ENCODE measurements at regions not wholly inside any gene's neighbourhood (a gene's known extent, or its start where the extent isn't known, plus 50 kb on each side); places are given as distances from the start of the nearest gene placed in this dataset.

GRCh38 chr5:89950234-89950633 lies 459.3 kb downstream of the CETN3 start:
- no peaks in the 10 kb centered on the region for H3K9me3 ChIP-seq
- no peak overlapping the region for H3K27ac ChIP-seq
- no peaks in the 10 kb centered on the region for H3K4me1 ChIP-seq
- no peaks in the 10 kb centered on the region for H3K27me3 ChIP-seq
- intact Hi-C loops (cut with DNase I), result no loop called here
- no peaks in the 10 kb centered on the region for H3K36me3 ChIP-seq
- TF ChIP-seq CTCF (IDR thresholded peaks at IDR 0.05), result no peak
- no peak for DNase-seq
- no peak for ATAC-seq
- H3K4me3 ChIP-seq, result no peak overlapping the region

DNA sequence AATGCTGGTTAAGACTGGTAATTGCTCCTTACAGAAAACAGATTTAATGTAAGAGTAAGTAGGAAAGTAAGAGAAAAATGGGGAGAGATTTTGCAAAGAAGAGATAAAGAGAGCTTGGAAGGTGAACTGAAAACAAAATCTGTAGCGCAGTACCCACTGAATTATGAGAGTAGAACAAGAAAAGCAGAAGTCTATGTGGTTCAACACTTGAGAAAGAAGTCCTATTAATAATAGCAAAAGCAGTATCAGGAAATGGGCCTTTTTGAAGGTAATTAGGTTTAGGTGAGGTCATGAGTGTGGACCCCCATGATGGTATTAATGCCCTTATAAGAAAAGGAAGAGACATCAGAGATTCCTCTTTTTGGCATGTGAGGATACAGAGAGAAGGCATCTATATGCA lies 460.6 kb downstream of the CETN3 start:
- Histone ChIP-seq H3K9me3 (no peaks in the 10 kb centered on the region), H3K36me3 (no peaks in the 10 kb centered on the region), H3K27me3 (no peaks in the 10 kb centered on the region), H3K4me3 (no peak overlapping the region), H3K27ac (no peak overlapping the region), H3K4me1 (no peaks in the 10 kb centered on the region)
- no peak for DNase-seq
- no peak for ATAC-seq
- no peak for TF ChIP-seq CTCF (IDR thresholded peaks at IDR 0.05)
- intact Hi-C loops (cut with DNase I), result no loop called here

DNA sequence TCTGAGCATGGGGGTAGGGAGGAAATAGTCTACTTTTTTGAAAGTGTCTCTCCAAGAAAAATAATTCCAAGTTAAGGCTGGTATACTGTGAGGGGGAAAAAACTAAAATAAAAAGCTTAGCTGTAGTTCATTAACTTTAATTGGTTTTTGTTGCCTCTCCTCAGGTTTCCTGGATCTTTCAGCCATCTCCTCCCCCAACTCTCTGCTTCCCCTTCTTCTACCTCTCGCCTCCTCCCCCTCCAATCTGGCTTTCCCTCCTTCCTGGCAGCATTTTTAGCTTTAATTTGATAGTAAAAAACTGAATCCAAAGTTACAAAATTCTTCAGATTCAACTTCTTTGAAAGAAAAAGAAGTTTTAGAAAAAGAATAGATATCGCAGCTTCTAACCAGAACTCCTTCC lies 462.6 kb downstream of the CETN3 start:
- Histone ChIP-seq H3K27me3 (no peaks in the 10 kb centered on the region), H3K9me3 (no peaks in the 10 kb centered on the region), H3K36me3 (no peaks in the 10 kb centered on the region), H3K4me1 (no peaks in the 10 kb centered on the region), H3K27ac (no peak overlapping the region), H3K4me3 (no peak overlapping the region)
- intact Hi-C loops (cut with DNase I), result no loop called here
- TF ChIP-seq CTCF (IDR thresholded peaks at IDR 0.05), result no peak
- DNase-seq (no peak), ATAC-seq (no peak)

- Histone ChIP-seq H3K9me3 (no peaks in the 10 kb centered on the region), H3K27me3 (no peaks in the 10 kb centered on the region), H3K4me1 (no peaks in the 10 kb centered on the region), H3K36me3 (no peaks in the 10 kb centered on the region), H3K4me3 (no peak overlapping the region), H3K27ac (no peak overlapping the region)
- ATAC-seq, result no peak
- DNase-seq, result no peak
- intact Hi-C loops (cut with DNase I), result no loop called here
- no peak for TF ChIP-seq CTCF (IDR thresholded peaks at IDR 0.05)
Observed at GRCh38 chr5:89946508-89946907, 463.0 kb downstream of the CETN3 start.

DNA sequence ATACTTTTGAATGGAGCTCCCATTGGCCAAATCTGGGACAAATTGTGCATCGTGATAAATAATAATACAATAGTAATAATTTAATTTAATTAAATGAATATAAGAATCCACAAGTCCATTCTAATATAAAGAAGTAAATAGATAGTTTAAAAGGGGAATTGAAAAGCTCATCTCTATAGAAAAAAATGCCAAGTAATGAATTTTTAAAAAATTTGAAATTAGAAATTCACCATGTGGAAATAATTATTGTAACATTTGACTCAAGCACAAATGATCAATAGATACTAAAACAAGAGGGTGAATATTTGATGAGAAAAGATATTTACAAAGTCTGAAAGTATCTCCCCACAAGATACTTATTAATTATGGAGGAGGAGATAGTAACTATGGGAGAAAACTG lies 467.4 kb downstream of the CETN3 start:
- Histone ChIP-seq H3K4me1 (no peaks in the 10 kb centered on the region), H3K9me3 (no peaks in the 10 kb centered on the region), H3K4me3 (no peak overlapping the region), H3K36me3 (no peaks in the 10 kb centered on the region), H3K27ac (no peak overlapping the region), H3K27me3 (no peaks in the 10 kb centered on the region)
- ATAC-seq (no peak), DNase-seq (no peak)
- no peak for TF ChIP-seq CTCF (IDR thresholded peaks at IDR 0.05)
- intact Hi-C loops (cut with DNase I), result no loop called here

DNA sequence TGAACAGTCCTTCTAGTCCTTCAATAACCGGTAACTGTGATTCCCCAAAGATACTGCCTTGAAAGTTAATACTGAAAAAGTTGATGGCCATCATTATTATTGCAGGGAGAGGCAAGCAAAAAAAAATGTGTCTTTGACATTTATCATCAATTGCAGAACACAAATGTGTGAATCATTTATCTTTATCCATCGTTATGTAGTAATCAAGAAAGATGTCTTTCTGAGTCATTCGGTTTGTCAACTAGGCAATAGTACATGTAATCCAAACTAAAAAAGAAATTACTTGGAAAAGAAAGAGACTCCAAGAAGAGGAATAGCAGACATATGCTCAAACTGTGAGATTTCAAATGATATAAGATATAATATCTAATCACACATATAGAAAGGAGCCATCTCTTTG lies 473.0 kb downstream of the CETN3 start:
- no peaks in the 10 kb centered on the region for H3K9me3 ChIP-seq
- no peak for TF ChIP-seq CTCF (IDR thresholded peaks at IDR 0.05)
- ATAC-seq, result no peak
- DNase-seq, result no peak
- no peak overlapping the region for H3K27ac ChIP-seq
- H3K4me1 ChIP-seq, result no peaks in the 10 kb centered on the region
- H3K36me3 ChIP-seq, result no peaks in the 10 kb centered on the region
- no peak overlapping the region for H3K4me3 ChIP-seq
- no peaks in the 10 kb centered on the region for H3K27me3 ChIP-seq
- intact Hi-C loops (cut with DNase I), result no loop called here
